Activated effector memory CD4-positive, alpha-beta T cell treated with Interleukin-2 at 50 U/mL for 16 hours (primary cell): ENCODE measurements at regions not wholly inside any gene's neighbourhood (a gene's known extent, or its start where the extent isn't known, plus 50 kb on each side); places are given as distances from the start of the nearest gene placed in this dataset.

Experiments
- DNase-seq: peaks from one replicate; pipeline ENCODE4 v3.0.0-alpha.2; 2020

DNA sequence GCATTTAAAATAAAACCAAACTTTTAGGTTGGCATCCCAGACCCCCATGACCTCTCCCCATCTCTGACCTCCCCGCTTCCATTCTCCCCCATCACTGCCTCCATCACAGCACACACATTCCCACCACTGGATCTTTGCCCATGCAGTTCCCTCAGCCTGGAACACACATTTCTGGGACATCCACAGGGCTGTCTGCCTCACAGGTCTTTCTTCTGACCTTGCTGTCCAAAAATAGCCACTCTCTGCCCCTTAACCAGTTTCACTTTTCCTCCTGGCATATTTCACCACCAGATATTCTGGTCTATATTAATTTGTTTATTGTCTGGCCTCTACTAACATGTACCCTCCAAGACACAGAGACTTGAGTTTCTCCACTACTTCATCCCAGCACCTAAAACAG, 75.2 kb upstream of the PRDM11 start:
- DNase-seq: no peak

DNA sequence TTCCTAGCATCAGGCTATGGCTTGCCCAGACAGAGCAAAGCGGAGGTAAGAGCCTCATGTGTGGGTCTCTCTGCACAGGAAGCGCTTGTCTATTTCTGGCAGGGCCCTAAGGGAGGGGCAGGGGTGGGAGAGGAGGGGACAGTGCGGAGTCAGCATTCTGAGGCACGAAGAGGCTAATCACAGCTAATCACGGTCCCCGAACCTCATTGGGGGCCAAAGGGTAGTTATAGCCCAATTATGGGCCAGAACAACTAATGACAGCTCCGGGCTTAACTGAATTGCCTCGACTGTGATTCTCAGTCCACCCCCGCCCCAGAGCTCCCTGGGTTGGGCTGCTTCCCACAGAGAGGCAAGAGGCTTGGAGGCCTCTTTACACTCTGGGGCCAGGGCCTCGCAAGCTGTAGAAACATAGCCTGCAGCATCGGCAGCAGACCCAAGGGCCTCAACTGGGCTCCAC, 72.7 kb upstream of the PRDM11 start:
- DNase-seq: no peak

DNA sequence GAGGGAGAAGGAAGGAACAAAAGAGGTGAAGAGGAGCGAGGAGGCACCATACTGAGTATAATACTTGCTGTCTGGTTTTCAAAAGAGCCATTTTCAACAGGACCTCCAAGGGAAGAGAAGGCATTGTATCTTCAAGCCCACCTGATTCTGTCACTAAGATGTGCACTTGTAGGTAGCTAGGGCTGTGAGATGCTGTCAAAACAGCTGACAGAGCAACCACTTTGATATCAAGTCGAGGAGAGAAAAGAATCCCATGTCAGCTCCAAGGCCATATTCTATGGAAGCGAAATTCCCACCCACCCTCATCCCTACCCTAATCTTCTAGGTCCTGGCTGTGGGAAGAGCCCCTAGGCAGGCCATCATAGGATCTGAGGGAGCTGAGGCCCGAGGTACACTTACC, 70.9 kb upstream of the PRDM11 start:
- no peak for DNase-seq

DNA sequence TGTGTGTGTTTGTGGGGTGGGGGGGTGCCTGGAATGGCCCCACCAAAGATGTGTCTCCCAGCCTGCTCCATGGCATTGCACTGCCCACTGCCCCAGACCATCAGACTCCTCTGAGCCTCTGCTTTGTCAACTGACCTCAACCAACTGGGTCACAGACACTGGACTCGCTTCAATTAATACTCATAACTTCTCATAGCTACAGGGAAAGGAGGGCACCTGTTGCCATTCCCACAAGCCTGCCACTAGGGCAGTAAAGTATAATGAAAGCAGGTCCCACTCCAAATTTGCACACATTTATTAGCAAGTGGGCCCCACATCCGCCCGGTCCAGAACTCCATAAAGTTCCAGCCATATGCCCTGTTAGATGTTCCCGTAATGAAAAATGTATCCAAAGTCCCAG, 70.5 kb upstream of the PRDM11 start:
- DNase-seq: no peak

DNA sequence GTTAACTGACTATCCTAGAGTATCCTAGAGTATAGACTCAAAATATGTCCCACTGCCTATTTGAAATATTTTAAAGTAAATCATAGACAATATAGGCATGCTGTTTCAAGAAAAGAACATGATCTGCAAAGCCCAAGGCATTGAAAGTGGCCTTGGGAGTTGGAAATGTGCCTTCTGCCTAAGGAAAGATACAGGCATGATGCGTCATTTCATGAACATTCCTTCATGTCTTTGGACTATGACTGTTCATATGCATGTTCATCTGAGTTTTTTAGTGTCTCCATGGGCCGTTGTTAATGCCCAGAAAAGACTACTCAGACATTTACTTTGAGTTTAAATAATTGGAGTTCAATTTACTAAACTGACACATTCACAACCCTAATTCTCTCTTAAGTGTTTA, 69.7 kb upstream of the PRDM11 start:
- DNase-seq: no peak

DNA sequence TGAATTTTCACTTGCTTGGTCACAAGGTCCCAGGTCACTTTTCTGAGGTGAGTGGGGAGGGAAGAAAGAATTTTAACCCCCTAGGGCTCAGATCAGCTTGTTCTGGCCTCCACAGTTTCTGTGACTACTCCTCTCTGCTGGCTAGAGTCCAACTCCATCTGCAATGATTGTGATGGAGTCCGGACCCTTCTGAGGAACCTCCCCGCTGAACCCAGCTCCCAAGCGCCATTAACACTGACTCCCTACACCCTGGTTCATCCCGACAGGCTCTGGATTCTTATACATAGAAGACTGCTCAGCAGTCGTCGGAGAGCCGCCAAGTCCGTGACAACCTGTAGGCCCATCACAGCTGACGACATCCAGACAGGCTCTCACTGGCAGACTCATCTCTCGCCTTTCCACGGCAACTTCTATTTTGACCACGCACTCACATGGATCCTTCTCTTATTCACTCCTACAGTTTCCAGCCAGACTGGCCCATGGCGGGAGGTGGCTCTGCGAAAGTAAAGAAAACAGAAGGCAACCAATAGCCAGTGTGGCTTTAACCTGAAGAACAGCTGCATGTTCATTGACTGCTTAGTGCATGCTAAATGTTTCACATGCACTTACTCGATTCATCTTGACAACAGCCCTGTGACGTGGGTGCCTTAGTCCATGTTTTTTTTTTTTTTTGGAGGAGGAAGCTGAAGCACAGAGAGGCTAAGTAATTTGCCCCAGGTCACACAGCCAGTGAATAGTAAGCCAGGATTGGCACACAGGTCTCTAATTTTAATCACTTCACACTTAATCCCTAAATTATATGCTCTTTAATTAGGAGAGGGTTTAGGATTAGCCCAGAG, 68.0 kb upstream of the PRDM11 start:
- DNase-seq: no peak

DNA sequence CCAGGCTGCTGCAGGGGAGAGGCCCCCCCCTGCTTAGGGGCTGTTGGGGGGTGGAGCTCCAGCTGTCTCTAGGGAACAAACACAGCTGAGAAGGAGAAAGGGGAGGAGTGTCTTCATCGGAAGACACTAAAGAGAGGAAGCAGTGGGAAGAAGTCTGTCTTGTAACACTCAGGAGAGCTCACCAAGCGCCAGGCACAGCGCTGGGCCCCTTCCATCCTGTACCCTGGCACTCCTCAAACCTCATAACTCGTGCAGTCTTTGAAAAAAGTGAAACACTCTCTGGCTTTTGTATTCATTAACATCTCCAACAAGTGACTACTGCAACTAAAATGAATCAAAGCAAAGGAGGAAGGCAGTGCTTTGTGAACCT, 67.4 kb upstream of the PRDM11 start:
- DNase-seq: no peak

DNA sequence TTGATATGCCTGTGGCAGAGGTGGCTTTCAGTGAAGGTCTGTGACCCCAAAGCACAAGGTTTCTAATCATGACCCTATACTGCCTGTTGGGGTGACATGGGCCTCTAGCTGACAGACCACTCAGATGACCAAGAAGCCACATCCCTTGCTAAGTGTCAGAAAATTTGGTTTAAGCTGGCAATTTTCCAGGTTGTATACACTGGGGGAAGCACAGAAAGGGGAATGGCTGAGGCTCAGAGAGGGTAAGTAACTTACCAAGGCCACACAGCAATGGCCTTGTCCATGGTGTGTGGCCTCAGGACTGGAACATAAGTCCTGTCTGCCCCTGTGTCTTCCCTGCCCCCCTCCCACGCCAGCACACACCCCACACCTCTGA, 66.9 kb upstream of the PRDM11 start:
- no peak for DNase-seq

DNA sequence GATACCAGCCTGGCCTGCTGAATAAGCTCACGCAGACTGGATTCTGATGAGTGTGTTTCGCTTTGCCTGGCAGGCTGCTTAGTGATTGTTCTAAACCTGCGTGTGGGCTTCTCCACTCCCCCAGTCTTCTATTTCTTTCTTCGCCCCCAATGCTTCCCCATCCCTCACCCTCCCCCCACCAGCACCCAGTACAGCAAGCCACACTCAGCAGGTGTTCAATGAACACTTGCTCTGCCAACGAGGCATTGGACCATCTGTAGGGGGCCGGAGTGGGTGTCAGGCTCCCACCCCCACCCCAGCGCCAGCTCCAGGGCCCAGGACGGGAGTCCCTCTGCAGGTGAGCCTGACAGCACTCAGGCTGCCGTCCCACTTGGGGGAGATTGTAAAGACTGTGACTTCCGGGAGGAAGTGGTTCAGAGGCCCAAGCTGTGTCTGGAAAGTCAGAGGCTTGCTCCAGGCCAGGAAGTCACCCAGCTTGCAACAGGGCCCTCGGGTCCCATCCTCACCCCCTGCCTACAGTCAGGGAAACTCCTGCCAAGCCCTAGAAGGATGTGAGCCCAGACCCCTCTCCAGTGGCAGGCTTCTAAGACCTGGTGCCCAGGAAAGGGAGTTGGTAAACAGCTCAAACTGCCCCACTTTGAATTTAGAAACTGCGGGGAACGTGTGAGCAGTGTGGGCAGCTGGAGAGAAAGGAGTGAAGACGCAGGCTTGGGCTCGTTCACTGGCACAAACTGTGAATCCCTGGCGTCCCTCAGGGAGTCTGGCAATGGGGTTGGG, 66.3 kb upstream of the PRDM11 start:
- DNase-seq: peak; percentile 60

DNA sequence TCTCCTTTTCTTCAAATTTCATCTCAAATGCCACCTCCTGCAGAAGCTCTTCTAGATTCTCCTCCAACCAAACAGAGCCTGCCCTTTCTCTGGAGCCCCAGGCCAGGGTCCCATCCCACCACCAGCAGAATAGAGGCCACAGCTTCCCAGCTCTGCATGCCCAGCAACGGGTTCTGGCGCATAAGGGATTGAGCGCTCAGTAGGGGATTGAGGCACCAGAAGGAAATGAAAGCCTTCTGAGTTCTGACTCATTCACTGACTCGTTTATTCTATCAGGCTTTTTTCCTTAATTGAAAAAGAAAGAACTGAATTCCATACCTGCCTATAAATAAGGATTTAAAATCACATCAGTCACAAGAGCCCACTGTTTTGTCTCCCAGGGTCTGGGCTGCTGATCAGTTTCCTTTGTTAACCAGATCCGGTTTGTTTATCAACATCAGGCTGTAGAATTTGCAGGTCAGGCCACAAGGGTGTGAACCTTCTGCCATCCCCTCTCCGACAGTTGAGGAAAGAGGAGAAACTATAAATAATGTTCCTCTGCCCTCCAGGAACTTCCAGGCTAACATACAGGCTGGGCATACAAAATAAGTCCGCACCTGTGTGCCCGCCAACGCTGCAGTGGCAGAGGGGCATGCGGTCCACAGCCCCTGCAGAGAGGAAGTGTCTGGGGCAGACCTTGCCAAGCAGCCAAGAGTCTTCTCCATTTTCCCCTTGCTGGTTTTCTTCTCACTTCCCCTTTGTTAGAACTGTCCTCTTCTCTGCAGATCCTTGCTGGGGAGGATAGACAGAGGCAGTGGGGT, 63.5 kb upstream of the PRDM11 start:
- DNase-seq: no peak

DNA sequence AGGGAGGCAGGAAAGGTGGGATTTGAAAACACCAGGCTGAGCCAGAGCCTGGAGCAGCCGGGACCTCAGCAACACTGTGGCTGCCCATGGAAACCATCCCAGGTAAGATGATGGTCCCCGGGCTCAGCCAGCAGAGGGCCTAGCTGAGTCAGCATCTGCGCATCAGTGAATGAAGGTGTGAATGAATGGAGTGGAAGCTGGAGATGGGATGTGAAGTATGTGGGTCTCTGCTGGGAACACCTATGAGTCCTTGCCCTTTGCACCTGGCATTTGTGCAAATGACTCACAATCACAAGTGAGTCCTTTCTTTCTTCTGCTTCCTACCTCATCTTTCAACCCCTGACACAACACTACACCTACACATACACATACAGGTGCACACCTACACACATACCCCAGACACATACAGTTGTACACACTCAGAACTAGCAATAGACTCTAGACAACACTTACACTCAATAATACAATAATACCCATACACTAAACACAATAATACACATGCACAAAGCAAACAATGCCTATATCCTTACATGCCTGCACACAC, 62.8 kb upstream of the PRDM11 start:
- DNase-seq: no peak

DNA sequence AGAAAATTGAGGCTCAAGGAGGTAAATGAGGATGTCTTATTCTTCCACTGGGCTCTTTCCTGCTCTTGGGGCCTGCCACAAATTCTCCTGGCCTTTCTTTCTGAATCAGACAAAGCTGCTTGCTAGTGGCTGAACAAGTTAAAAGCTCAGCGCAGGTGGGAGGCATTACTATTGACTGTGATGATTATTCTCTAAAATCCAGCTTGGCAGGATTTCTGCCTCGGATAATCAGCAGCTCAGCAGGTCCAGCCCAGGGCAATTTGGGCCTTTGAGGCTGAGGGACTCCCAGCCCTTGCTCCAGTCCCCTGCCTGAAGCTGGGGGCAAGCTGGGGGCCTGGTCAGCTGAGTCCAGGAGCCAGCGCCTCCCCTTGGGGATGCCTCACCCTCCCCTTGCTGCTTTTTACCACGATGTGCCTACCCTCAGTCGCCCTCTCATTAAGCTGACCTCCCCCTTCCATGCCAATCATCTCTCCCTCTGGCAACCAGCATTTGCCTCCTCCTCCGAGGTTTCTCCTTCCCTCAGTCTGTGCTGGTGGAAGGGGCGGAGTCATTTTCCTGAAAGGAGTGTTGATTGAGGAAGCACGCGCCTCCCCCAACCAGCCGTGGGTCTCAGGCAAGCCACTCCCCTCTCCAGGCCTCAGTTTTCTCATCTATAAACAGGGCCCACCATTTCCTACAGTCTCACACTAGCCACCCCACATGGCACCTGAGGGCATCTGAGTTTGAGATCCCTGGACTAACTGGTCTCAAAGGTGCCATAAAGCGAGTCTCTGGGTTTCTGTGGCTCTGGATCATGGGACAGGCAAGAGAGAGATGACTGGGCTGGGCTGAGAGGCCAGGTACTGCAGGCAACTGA, 60.6 kb upstream of the PRDM11 start:
- DNase-seq: no peak

DNA sequence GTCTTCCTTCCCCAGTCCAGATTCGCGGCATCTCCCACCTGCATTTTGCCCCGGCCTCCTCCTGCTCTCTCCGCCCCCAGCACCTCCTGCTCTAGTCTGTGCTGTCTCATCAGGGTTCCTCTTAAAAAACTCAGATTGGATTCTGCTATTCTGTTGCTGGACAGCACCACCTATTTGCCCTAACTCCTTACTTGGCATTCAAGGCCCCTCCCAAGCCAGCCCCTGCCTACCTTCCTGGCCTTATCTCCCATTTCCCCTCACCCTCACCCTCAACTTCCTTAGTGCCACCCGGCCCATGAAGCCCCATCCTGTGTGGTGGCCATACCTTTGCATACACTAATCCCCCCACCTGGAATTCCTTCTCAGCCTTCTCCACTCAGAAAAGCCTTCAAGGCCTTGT, 59.9 kb upstream of the PRDM11 start:
- DNase-seq: no peak

DNA sequence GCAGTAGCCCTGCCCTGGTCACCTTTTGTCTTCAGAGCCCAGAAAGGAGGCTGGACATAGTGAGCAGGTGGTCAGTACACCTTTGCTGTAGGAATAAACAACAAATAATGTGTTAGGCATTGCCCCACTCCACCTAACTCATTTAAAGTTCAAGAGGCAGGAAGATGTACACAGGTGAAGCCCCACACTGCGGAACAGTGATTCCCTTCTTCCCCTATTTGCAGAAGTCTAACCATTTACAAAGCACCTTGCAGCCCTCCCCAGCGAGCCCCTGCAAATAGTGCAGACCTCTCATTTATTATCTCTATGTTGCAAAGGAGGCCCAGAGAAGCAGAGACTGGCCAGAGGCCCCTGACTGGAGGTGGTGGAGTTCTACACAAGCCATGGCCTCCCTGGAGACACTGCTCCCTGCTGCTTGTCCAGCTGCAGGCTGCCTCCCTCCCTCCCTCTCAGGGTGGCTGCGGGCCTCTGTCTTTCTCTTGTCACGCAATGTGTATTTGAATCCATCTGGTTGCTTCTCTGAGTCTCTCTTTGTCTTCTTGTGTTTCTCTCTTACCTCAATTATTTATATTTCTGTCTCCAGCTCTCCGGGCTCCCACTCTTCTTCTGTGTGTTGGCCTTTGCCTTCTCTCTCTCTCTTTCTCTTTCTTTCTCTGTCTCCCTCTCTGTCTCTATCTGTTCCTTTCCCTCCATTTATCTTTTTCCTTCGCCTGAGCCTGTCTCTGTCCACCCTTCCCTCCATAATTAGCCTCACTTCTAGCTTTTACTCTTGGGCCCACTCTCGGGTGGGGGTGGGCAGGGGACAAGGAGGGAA, 59.1 kb upstream of the PRDM11 start:
- no peak for DNase-seq

DNA sequence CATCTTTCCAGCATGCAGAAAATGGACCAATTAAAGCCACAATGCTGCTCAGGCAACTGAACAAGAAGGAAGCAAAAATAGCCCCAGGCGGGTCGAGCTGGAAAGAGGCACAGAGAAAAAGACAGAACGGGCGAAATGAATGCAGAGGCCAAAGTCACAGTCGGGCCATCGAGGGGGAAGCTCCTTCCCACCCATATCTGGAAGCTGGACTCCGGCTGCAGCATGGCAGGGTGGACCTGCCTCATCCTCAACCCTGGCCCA, 58.6 kb upstream of the PRDM11 start:
- DNase-seq: no peak

DNA sequence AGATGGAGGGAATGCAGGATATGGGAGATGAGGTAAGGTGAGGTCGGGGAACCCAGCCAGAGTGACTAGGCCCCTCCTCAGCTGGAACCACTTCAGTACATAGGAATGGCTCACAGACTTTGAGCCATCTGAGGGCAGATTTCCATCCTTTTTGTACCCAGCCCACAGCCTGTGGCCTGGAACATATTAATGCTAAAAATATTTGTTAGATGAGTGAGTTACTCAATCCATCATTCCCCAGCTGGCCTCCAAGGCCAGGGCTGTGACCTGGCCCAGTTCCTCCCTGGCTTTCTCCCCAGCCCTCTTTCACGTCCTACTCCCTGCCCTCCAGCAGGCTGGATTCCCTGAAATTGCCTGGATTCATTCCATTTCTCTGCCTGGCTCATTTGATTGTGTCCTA, 57.2 kb upstream of the PRDM11 start:
- no peak for DNase-seq

DNA sequence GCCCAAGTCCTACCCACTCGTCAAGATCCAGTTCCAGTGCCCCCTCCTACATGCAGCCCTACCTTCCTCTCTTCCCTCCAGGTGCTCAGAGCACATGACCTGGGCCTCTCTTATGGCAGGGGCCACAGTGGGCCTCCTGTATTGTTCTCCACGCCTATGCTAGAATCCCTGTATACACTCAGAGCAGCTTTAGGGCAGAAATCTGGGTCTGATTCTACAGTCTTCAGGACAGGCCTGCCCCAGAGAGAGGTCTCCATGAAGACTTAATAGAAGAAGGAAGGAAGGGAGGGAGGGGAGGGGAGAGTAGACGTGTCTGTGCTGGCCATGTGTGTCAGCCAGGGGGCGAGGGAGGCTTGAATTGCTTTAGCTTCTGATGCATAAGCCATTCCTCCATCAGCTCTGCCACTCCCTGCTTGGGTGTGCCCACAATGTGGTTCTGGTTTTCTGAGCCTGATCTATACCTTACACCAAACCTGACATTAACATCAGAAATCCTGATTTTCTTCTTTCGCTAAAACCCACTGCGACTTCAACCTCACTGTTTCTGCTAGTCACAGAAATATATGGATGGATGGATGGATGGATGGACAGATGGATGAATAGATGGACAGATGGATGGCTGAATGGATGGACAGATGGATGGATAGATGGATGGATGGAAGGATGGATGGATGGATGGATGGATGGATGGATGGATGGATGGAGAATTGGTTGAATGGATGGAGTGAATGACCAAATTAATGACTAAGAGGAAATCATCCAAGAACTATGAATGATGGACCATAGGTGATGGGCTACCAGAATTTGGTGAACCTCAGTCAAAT, 56.6 kb upstream of the PRDM11 start:
- no peak for DNase-seq

DNA sequence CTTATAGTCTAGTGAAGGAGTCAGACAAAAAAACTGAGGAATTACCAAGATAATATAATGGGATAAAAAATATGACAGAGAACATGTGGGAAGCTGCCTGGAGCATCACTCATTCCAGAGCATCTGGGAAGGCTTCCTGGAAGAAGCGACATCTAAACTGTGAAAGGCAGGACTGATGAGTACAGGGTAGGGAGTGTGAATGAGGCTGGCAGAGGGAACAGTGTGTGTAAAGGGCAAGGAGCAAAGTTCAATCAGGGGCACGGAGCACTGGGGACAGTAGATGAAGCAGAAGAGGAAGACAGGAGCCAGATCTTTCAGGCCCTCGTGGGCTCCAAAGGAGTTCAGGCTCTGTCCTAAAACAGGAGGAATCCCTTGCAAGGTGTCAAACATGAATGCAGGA, 55.8 kb upstream of the PRDM11 start:
- no peak for DNase-seq

DNA sequence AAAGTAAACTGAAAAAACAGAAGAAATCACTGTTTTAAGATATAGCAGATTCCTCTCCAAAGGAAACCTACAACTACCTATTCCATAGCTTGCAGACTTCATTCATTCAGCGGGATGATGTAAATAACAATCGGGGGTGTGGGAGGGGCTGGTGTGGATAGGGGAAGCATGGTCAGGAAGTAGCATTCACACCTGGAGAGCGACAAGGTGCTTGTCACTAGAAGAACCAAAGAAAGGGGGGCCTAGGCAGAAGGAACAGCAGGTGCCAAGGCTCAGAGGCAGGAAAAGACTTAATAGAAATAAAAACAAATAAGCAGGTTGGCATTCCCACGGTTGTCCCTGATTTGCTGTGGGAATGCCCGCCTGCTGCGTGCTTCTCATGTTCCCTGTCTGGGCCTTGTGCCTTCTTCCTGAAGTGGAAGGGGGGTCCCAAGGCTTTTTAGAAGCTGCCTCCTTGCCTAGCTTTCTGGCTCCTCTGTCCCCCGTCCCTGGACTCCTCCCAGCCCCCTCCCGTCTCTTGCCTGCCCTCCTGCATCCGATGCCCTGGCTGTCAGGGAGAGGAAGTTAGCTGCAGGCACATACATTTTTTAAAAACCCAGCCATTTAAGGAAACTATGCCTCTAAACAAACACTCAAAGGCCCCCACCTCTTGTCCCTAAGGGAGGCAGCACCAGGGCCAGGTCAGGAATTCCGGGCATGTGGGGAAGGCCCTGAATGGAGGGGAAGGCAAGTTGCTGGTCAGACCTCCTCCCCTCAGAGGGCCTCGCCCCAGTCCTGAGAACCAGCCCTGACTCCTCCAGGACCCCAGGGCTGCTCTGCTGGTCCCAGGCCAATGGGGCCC, 54.7 kb upstream of the PRDM11 start:
- no peak for DNase-seq

DNA sequence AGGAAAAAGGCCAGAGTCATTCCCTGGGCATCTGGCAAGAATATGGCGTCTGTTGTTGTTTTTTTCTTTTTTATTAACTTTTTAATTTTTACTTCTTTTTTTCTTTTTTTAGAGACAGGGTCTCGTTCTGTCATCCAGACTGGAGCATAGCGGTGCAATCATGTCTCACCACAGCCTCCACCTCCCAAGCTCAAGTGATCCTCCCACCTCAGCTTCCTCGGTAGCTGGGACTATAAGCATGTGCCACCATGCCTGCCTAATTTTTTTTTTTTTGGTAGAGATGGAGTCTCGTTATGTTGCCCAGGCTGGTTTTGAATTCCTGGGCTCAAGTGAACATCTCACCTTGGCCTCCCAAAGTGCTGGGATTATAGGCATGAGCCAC, 54.0 kb upstream of the PRDM11 start:
- no peak for DNase-seq
